HCT116 (cell line): ENCODE measurements at regions not wholly inside any gene's neighbourhood (a gene's known extent, or its start where the extent isn't known, plus 50 kb on each side); places are given as distances from the start of the nearest gene placed in this dataset.

Experiments used
- ATAC-seq: fragments of 200-7000 bp; cut with Tn5 transposase; 2 replicates; pipeline ENCODE4 v1.9.1; 2020; ENCODE audit warnings: mild to moderate bottlenecking, moderate library complexity
- BruUV-seq: library from RNA; stranded (reverse); fragments of 400-500 nt; replicated peaks from 2 replicates; lab custom pipeline; 2021; lab: Mats Ljungman, UMichigan
- CTCF ChIA-PET: fragments of 300-600 bp; sonication (Branson Sonifier 250); formaldehyde crosslinking; loops from one replicate; lab custom pipeline; 2021; ENCODE audit warnings: antibody characterized with exemption; lab: Charles Lee
- POLR2A ChIA-PET: fragments of 300-600, 350-600 bp; sonication (Branson Sonifier 250); formaldehyde crosslinking; loops from one replicate; lab custom pipeline; 2021; ENCODE audit warnings: antibody characterized with exemption; lab: Charles Lee
- RAD21 ChIA-PET, 2 experiments: fragments of 300-600 bp; sonication (Branson Sonifier 250); formaldehyde crosslinking; loops; one replicate each; lab custom pipeline; 2023; ENCODE audit warnings: low total read pairs in 2 of 2; ENCODE audit not compliant: uncharacterized antibody in 2 of 2, unreplicated experiment in 2 of 2, low non-redundant PET in 1 of 2; lab: Charles Lee
- DNase-seq: peaks from one replicate; pipeline ENCODE4 v3.0.0-alpha.2; 2010; ENCODE audit warnings: low read depth, low spot score
- H2AFZ ChIP-seq: fragments of 200-600 bp; shearing (Covaris generic), sonication (generic); 2 replicates; pipeline ENCODE4 v1.6.1; 2017; ENCODE audit warnings: low read depth, mixed run types, mixed read lengths, antibody characterized with exemption, low read length; ENCODE audit not compliant: poor library complexity, severe bottlenecking
- H3K27ac ChIP-seq: 2 replicates; pipeline ENCODE4 v1.5.1; 2012; ENCODE audit warnings: low read depth, low read length
- H3K27me3 ChIP-seq: fragments of 200-600 bp; sonication (generic); 2 replicates; pipeline ENCODE4 v1.6.1; 2016; ENCODE audit warnings: mixed run types, low read length, mixed read lengths; ENCODE audit not compliant: insufficient read depth
- H3K36me3 ChIP-seq, 2 experiments: fragments of 200-500 bp in 1 of 2; fragments of 200-600 bp in 1 of 2; sonication (Bioruptor generic) in 1 of 2; sonication (generic) in 1 of 2; 2 replicates each; pipeline versions ENCODE4 v1.5.1 to v1.6.1; 2014 to 2016; ENCODE audit warnings: low read length in 2 of 2, inconsistent platforms in 1 of 2, mixed read lengths in 1 of 2, mixed run types in 1 of 2; ENCODE audit not compliant: insufficient read depth in 2 of 2, control insufficient read depth in 1 of 2
- H3K4me1 ChIP-seq, 2 experiments: fragments of 200-600 bp in 1 of 2; sonication (generic) in 1 of 2; 2 replicates each; pipeline versions ENCODE4 v1.5.1 to v1.6.1; 2012 to 2017; ENCODE audit warnings: low read length in 2 of 2, inconsistent platforms in 1 of 2, mild to moderate bottlenecking in 1 of 2, mixed read lengths in 1 of 2, mixed run types in 1 of 2, moderate library complexity in 1 of 2; ENCODE audit not compliant: insufficient read depth in 2 of 2, control insufficient read depth in 1 of 2
- H3K4me2 ChIP-seq: fragments of 200-600 bp; sonication (generic); 2 replicates; pipeline ENCODE4 v1.6.1; 2017; ENCODE audit warnings: mixed run types, low read length, mixed read lengths
- H3K4me3 ChIP-seq, 2 experiments: fragments of 200-600 bp in 1 of 2; sonication (generic) in 1 of 2; replicated peaks in 1 of 2; 2 replicates each; pipeline ENCODE4 v1.5.1; 2011 to 2016; ENCODE audit warnings: low read length in 2 of 2, control low read depth in 1 of 2, low read depth in 1 of 2, mild to moderate bottlenecking in 1 of 2, mixed read lengths in 1 of 2, mixed run types in 1 of 2
- H3K79me2 ChIP-seq: fragments of 200-600 bp; sonication (generic); 2 replicates; pipeline ENCODE4 v1.6.1; 2017; ENCODE audit warnings: mild to moderate bottlenecking, mixed run types, low read length, moderate library complexity, mixed read lengths; ENCODE audit not compliant: insufficient read depth
- H3K9ac ChIP-seq: fragments of 200-600 bp; sonication (generic); 2 replicates; pipeline ENCODE4 v1.6.1; 2016; ENCODE audit warnings: low read length, mixed read lengths
- H3K9me2 ChIP-seq: fragments of 200-600 bp; sonication (generic), shearing (Covaris generic); 2 replicates; pipeline ENCODE4 v1.6.1; 2017; ENCODE audit warnings: mixed run types, mild to moderate bottlenecking, moderate library complexity; ENCODE audit not compliant: insufficient read depth
- H3K9me3 ChIP-seq, 2 experiments: fragments of 200-500 bp in 1 of 2; fragments of 200-600 bp in 1 of 2; sonication (Bioruptor generic) in 1 of 2; sonication (generic) in 1 of 2; 2 replicates each; pipeline ENCODE4 v1.6.1; 2014 to 2017; ENCODE audit warnings: low read length in 2 of 2, mixed read lengths in 2 of 2, inconsistent platforms in 1 of 2, low read depth in 1 of 2, mild to moderate bottlenecking in 1 of 2, mixed run types in 1 of 2, moderate library complexity in 1 of 2; ENCODE audit not compliant: control insufficient read depth in 1 of 2, insufficient read depth in 1 of 2
- H4K20me1 ChIP-seq: fragments of 200-600 bp; sonication (generic), shearing (Covaris generic); 2 replicates; pipeline ENCODE4 v1.6.1; 2017; ENCODE audit warnings: mixed run types, mild to moderate bottlenecking, moderate library complexity; ENCODE audit not compliant: insufficient read depth
- CEBPB ChIP-seq: IDR thresholded peaks from 2 replicates; pipeline ENCODE4 v1.6.1; 2012; ENCODE audit warnings: low read depth
- CTCF ChIP-seq, 3 experiments: fragments of 200-600 bp in 1 of 3; sonication (generic) in 1 of 3; IDR thresholded peaks in 2 of 3; conservative IDR thresholded peaks in 1 of 3; 2 replicates each; pipeline ENCODE4 v1.5.1; 2012 to 2017; ENCODE audit warnings: low read depth in 2 of 3, low read length in 2 of 3, antibody characterized with exemption in 1 of 3, borderline replicate concordance in 1 of 3, control low read depth in 1 of 3, mild to moderate bottlenecking in 1 of 3, mixed read lengths in 1 of 3, mixed run types in 1 of 3, moderate library complexity in 1 of 3; ENCODE audit not compliant: insufficient read depth in 1 of 3
- ELF1 ChIP-seq: IDR thresholded peaks from 2 replicates; pipeline ENCODE4 v1.6.1; 2012; ENCODE audit warnings: low read depth, borderline replicate concordance
- EZH2 ChIP-seq: fragments of 200-600 bp; sonication (generic); IDR thresholded peaks from 2 replicates; pipeline ENCODE4 v1.6.1; 2017; ENCODE audit warnings: antibody characterized with exemption, mixed run types
- POLR2A ChIP-seq: IDR thresholded peaks from 2 replicates; pipeline ENCODE4 v1.7.0; 2011; ENCODE audit warnings: borderline replicate concordance; ENCODE audit not compliant: insufficient read depth, insufficient read length; ENCODE audit errors: extremely low read depth
- POLR2AphosphoS5 ChIP-seq: IDR thresholded peaks from 2 replicates; pipeline ENCODE4 v1.6.1; 2011; ENCODE audit warnings: mild to moderate bottlenecking, low read depth, low read length, moderate library complexity
- SIN3A ChIP-seq: IDR thresholded peaks from 2 replicates; pipeline ENCODE4 v1.6.1; 2012; ENCODE audit warnings: low read depth
- TCF7L2 ChIP-seq: IDR thresholded peaks from 2 replicates; pipeline ENCODE4 v1.7.0; 2011; ENCODE audit warnings: borderline replicate concordance, inconsistent platforms; ENCODE audit not compliant: insufficient read depth, insufficient read length; ENCODE audit errors: extremely low read depth
- ZFX ChIP-seq: fragments of 450-650 bp; IDR thresholded peaks from 2 replicates; pipeline ENCODE4 v1.6.1; 2017
- ZNF274 ChIP-seq: fragments of 200-500 bp; sonication (Bioruptor generic); IDR thresholded peaks from 2 replicates; pipeline ENCODE4 v1.6.1; 2014; ENCODE audit warnings: mild to moderate bottlenecking, low read depth, low read length, inconsistent platforms
- intact Hi-C: fragments of 100-400 bp; cut with micrococcal nuclease; formaldehyde crosslinking; loops from 2 replicates; pipeline ENCODE4 v1.10.0; 2022
- TF ChIP-seq, protein P1 (sequence below): IDR thresholded peaks from 2 replicates; pipeline ENCODE4 v1.6.1; 2012; ENCODE audit warnings: low read depth
- TF ChIP-seq, protein P2 (sequence below): IDR thresholded peaks from 2 replicates; pipeline ENCODE4 v1.6.1; 2012

- TF ChIP-seq POLR2AphosphoS5 = no peak
- TF ChIP-seq, protein P1, sequence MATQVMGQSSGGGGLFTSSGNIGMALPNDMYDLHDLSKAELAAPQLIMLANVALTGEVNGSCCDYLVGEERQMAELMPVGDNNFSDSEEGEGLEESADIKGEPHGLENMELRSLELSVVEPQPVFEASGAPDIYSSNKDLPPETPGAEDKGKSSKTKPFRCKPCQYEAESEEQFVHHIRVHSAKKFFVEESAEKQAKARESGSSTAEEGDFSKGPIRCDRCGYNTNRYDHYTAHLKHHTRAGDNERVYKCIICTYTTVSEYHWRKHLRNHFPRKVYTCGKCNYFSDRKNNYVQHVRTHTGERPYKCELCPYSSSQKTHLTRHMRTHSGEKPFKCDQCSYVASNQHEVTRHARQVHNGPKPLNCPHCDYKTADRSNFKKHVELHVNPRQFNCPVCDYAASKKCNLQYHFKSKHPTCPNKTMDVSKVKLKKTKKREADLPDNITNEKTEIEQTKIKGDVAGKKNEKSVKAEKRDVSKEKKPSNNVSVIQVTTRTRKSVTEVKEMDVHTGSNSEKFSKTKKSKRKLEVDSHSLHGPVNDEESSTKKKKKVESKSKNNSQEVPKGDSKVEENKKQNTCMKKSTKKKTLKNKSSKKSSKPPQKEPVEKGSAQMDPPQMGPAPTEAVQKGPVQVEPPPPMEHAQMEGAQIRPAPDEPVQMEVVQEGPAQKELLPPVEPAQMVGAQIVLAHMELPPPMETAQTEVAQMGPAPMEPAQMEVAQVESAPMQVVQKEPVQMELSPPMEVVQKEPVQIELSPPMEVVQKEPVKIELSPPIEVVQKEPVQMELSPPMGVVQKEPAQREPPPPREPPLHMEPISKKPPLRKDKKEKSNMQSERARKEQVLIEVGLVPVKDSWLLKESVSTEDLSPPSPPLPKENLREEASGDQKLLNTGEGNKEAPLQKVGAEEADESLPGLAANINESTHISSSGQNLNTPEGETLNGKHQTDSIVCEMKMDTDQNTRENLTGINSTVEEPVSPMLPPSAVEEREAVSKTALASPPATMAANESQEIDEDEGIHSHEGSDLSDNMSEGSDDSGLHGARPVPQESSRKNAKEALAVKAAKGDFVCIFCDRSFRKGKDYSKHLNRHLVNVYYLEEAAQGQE = no peak
- TF ChIP-seq CTCF (IDR thresholded peaks at IDR 0.05 in 2 of 3, conservative IDR thresholded peaks at IDR 0.05 in 1 of 3; ENCODE audit: borderline replicate concordance in 1 of 3, insufficient read depth in 1 of 3, low read depth in 2 of 3, low read length in 2 of 3) = no peak
- no peak for TF ChIP-seq CEBPB
- TF ChIP-seq SIN3A = no peak
- TF ChIP-seq ZFX = no peak
- no peak for TF ChIP-seq ELF1
- no peak for TF ChIP-seq POLR2A
Observed at GRCh38 chr13:83577183-83577582, 305.1 kb downstream of the SLITRK1 start (continued).

- TF ChIP-seq, protein P2, sequence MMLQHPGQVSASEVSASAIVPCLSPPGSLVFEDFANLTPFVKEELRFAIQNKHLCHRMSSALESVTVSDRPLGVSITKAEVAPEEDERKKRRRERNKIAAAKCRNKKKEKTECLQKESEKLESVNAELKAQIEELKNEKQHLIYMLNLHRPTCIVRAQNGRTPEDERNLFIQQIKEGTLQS = no peak
- no peak for TF ChIP-seq EZH2
- no peak for TF ChIP-seq ELF1
- TF ChIP-seq ZNF274 = no peak
- no peak for TF ChIP-seq TCF7L2
- Histone ChIP-seq H3K27ac (no peak overlapping the region), H3K9ac (no peak overlapping the region), H3K27me3 (no peaks in the 10 kb centered on the region), H3K4me3 (no peak overlapping the region), H4K20me1 (no peaks in the 10 kb centered on the region), H3K36me3 (no peaks in the 10 kb centered on the region), H2AFZ (no peak overlapping the region), H3K9me2 (no peaks in the 10 kb centered on the region), H3K79me2 (no peaks in the 10 kb centered on the region), H3K9me3 (no peaks in the 10 kb centered on the region), H3K4me1 (no peaks in the 10 kb centered on the region), H3K4me2 (no peak overlapping the region)
- RAD21 ChIA-PET = no interaction called here
- no peak for ATAC-seq
- DNase-seq = no peak
- CTCF ChIA-PET = no interaction called here
- intact Hi-C loops = no loop called here
- POLR2A ChIA-PET = no interaction called here
- BruUV-seq = no TSS peak
Observed at GRCh38 chr13:83568019-83568418, 314.3 kb downstream of the SLITRK1 start.
